ENCODE measurements at regions not wholly inside any gene's neighbourhood (a gene's known extent, or its start where the extent isn't known, plus 50 kb on each side); places are given as distances from the start of the nearest gene placed in this dataset.

- no peak overlapping the region for H2AFZ ChIP-seq (ENCODE audit: low read depth, low read length)
- H3K36me3 ChIP-seq (ENCODE audit: insufficient read depth, low read length) = no peaks in the 10 kb centered on the region
- H3K79me2 ChIP-seq (replicated peaks; ENCODE audit: insufficient read depth, low read length) = no peaks in the 10 kb centered on the region
Observed at GRCh38 chr3:33921608-33922007, 123.2 kb downstream of the PDCD6IP start.

GRCh38 chr3:33926998-33927605 is 128.7 kb downstream of the PDCD6IP start:
- H3K9me3 ChIP-seq (ENCODE audit: low read length) = no peaks in the 10 kb centered on the region
- no peak overlapping the region for H3K4me2 ChIP-seq (ENCODE audit: low read length)
- no peaks in the 10 kb centered on the region for H3K79me2 ChIP-seq (replicated peaks; ENCODE audit: insufficient read depth, low read length)
- H3K9me2 ChIP-seq (ENCODE audit: insufficient read depth, low read length) = no peaks in the 10 kb centered on the region
- H3K36me3 ChIP-seq (ENCODE audit: insufficient read depth, low read length) = no peaks in the 10 kb centered on the region
- H4K20me1 ChIP-seq (ENCODE audit: insufficient read depth) = no peaks in the 10 kb centered on the region
- H3K4me3 ChIP-seq (ENCODE audit: low read length) = no peak overlapping the region
- no peak overlapping the region for H2AFZ ChIP-seq (ENCODE audit: low read depth, low read length)
- no peak overlapping the region for H3K9ac ChIP-seq (ENCODE audit: low read length)
- H3F3A ChIP-seq (ENCODE audit: insufficient read depth, low read length, poor library complexity, severe bottlenecking) = no peaks in the 10 kb centered on the region
- no peak overlapping the region for H3K27ac ChIP-seq (ENCODE audit: low read length)
- H3K27me3 ChIP-seq (ENCODE audit: insufficient read depth, low read depth, low read length) = no peaks in the 10 kb centered on the region
- TF ChIP-seq TAF1 (IDR thresholded peaks at IDR 0.05; ENCODE audit: low read depth) = no peak
- TF ChIP-seq REST (IDR thresholded peaks at IDR 0.05; ENCODE audit: borderline replicate concordance) = no peak
- TF ChIP-seq MXI1 (conservative IDR thresholded peaks at IDR 0.05; ENCODE audit: poor library complexity, severe bottlenecking) = no peak
- TF ChIP-seq EZH2 (IDR thresholded peaks at IDR 0.05; ENCODE audit: borderline replicate concordance, insufficient read depth, low read length, poor library complexity, severe bottlenecking) = no peak
- TF ChIP-seq SMC3 (conservative IDR thresholded peaks at IDR 0.05; ENCODE audit: poor library complexity) = no peak
- no peak for TF ChIP-seq RAD21 (conservative IDR thresholded peaks at IDR 0.05)
- TF ChIP-seq POLR2AphosphoS5 (IDR thresholded peaks at IDR 0.05) = no peak
- TF ChIP-seq EP300 (conservative IDR thresholded peaks at IDR 0.05; ENCODE audit: poor library complexity, severe bottlenecking) = no peak

More at GRCh38 chr3:33921608-33922007, 123.2 kb downstream of the PDCD6IP start:
- Histone ChIP-seq H4K20me1 (ENCODE audit: insufficient read depth) (no peaks in the 10 kb centered on the region), H3K9ac (ENCODE audit: low read length) (no peak overlapping the region), H3K27me3 (ENCODE audit: insufficient read depth, low read depth, low read length) (no peaks in the 10 kb centered on the region), H3F3A (ENCODE audit: insufficient read depth, low read length, poor library complexity, severe bottlenecking) (no peaks in the 10 kb centered on the region), H3K9me2 (ENCODE audit: insufficient read depth, low read length) (no peaks in the 10 kb centered on the region), H3K9me3 (ENCODE audit: low read length) (no peaks in the 10 kb centered on the region), H3K27ac (ENCODE audit: low read length) (no peak overlapping the region), H3K4me2 (ENCODE audit: low read length) (no peak overlapping the region), H3K4me3 (ENCODE audit: low read length) (no peak overlapping the region)
- TF ChIP-seq CTCF (IDR thresholded peaks at IDR 0.05; ENCODE audit: poor library complexity, severe bottlenecking) (no peak), REST (IDR thresholded peaks at IDR 0.05; ENCODE audit: borderline replicate concordance) (no peak), EZH2 (IDR thresholded peaks at IDR 0.05; ENCODE audit: borderline replicate concordance, insufficient read depth, low read length, poor library complexity, severe bottlenecking) (no peak), MXI1 (conservative IDR thresholded peaks at IDR 0.05; ENCODE audit: poor library complexity, severe bottlenecking) (no peak), RAD21 (conservative IDR thresholded peaks at IDR 0.05) (no peak), SMC3 (conservative IDR thresholded peaks at IDR 0.05; ENCODE audit: poor library complexity) (no peak), TAF1 (IDR thresholded peaks at IDR 0.05; ENCODE audit: low read depth) (no peak), EP300 (conservative IDR thresholded peaks at IDR 0.05; ENCODE audit: poor library complexity, severe bottlenecking) (no peak), POLR2AphosphoS5 (IDR thresholded peaks at IDR 0.05) (no peak)

Data from neural cell (in vitro differentiated cells).